ENCODE measurements at regions not wholly inside any gene's neighbourhood (a gene's known extent, or its start where the extent isn't known, plus 50 kb on each side); places are given as distances from the start of the nearest gene placed in this dataset.

- TF ChIP-seq EZH2 (IDR thresholded peaks at IDR 0.05) (no peak), POLR2AphosphoS5 (IDR thresholded peaks at IDR 0.05; ENCODE audit: borderline replicate concordance, low read depth, low read length) (no peak), FOXP2 (optimal IDR thresholded peaks at IDR 0.05; ENCODE audit: control extremely low read depth, extremely low read length, insufficient read depth) (no peak)
Measured at GRCh38 chr3:109973733-109974132, 636.4 kb upstream of the DPPA4 start.

Data from SK-N-MC (cell line).